Effector memory CD8-positive, alpha-beta T cell (primary cell): ENCODE measurements at regions not wholly inside any gene's neighbourhood (a gene's known extent, or its start where the extent isn't known, plus 50 kb on each side); places are given as distances from the start of the nearest gene placed in this dataset.

Source experiments
- ATAC-seq: fragments of 150-1000 bp; cut with Tn5 transposase; replicated peaks from 2 replicates; pipeline ENCODE4 v1.10.0; 2021; ENCODE audit warnings: mild to moderate bottlenecking, moderate library complexity
- DNase-seq, 3 experiments: peaks; one replicate each; pipeline ENCODE4 v3.0.0; 2021
- H3K27ac Mint-ChIP-seq, 2 donors: one replicate each; pipeline ENCODE4 v1.8.0; 2022; ENCODE audit warnings: mild to moderate bottlenecking in 2 of 2, mixed read lengths in 2 of 2, moderate library complexity in 2 of 2
- H3K27me3 Mint-ChIP-seq, 2 donors: one replicate each; pipeline ENCODE4 v1.8.0; 2022; ENCODE audit warnings: mixed read lengths in 2 of 2
- H3K36me3 Mint-ChIP-seq: one replicate; pipeline ENCODE4 v1.8.0; 2022; ENCODE audit warnings: mild to moderate bottlenecking, moderate library complexity, mixed read lengths; ENCODE audit not compliant: insufficient read depth
- H3K4me1 Mint-ChIP-seq, 2 donors: one replicate each; pipeline ENCODE4 v1.8.0; 2022; ENCODE audit warnings: low read depth in 2 of 2, mixed read lengths in 2 of 2
- H3K4me3 Mint-ChIP-seq, 2 donors: one replicate each; pipeline ENCODE4 v1.8.0; 2022; ENCODE audit warnings: mild to moderate bottlenecking in 2 of 2, mixed read lengths in 2 of 2, moderate library complexity in 2 of 2
- H3K9me3 Mint-ChIP-seq, 2 donors: one replicate each; pipeline ENCODE4 v1.8.0; 2022; ENCODE audit warnings: mixed read lengths in 2 of 2

DNA sequence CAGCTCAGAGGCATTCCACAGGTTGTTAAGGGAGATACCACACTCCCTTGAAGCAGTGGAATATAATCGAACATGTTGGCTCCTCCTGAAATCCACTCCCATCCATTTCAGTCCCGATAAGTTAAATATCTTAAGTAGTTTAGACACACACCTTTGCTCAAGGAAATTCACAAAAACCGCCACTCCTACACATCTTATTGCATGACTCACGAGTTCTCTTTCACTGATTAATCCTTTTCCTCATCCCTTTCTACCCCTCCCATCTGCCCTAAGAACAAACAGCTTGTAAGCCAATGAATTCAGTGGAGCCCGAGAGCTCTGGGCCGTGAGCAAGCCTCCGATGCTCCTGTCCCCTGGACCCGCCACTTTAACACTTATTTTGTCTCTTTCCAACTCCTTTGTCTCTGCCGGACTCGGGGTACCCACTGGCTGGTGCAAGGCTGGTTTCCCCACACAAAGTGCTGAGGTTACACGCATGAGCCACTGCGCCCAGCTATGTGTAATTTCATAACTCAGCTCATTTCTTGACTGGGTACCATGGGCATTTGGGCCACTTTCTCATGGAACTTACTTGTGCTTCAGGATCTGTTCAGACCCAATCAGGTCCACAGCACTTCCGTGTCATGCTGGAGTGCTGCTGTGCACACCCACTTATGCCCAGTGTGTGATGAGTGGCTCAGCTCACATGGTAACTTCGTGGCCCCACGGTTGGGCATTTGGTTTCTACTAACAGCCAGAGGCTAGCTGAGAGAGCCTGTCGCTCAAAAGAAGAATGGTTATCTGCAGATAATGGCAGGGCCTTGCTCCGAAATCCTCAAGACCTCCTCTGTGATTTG is 171.8 kb upstream of the ALG10B start:
- Mint-ChIP-seq H3K27me3 (no peaks in the 10 kb centered on the region), H3K36me3 (no peaks in the 10 kb centered on the region), H3K4me3 (no peak overlapping the region), H3K4me1 (no peaks in the 10 kb centered on the region), H3K9me3 (peaks cover 0 to 5% of the 10 kb centered on the region in 2 donors), H3K27ac (no peak overlapping the region)
- ATAC-seq (no peak), DNase-seq (no peak)

- Mint-ChIP-seq H3K27ac (no peak overlapping the region), H3K4me3 (no peak overlapping the region), H3K27me3 (peaks cover 0 to 20% of the 10 kb centered on the region in 2 donors), H3K36me3 (peaks cover 3% of the 10 kb centered on the region), H3K4me1 (no peaks in the 10 kb centered on the region), H3K9me3 (peaks cover 0 to 5% of the 10 kb centered on the region in 2 donors)
- ATAC-seq (no peak), DNase-seq (no peak)
Measured at GRCh38 chr12:38149395-38150073, 167.0 kb upstream of the ALG10B start.

GRCh38 chr12:38151991-38152700 is 164.4 kb upstream of the ALG10B start:
- ATAC-seq (no peak), DNase-seq (no peak)
- Mint-ChIP-seq H3K4me1 (no peaks in the 10 kb centered on the region), H3K27ac (no peak overlapping the region), H3K27me3 (peaks cover 0 to 20% of the 10 kb centered on the region in 2 donors), H3K9me3 (peaks cover 0 to under 1% of the 10 kb centered on the region in 2 donors), H3K4me3 (no peak overlapping the region), H3K36me3 (peaks cover 3% of the 10 kb centered on the region)

DNA sequence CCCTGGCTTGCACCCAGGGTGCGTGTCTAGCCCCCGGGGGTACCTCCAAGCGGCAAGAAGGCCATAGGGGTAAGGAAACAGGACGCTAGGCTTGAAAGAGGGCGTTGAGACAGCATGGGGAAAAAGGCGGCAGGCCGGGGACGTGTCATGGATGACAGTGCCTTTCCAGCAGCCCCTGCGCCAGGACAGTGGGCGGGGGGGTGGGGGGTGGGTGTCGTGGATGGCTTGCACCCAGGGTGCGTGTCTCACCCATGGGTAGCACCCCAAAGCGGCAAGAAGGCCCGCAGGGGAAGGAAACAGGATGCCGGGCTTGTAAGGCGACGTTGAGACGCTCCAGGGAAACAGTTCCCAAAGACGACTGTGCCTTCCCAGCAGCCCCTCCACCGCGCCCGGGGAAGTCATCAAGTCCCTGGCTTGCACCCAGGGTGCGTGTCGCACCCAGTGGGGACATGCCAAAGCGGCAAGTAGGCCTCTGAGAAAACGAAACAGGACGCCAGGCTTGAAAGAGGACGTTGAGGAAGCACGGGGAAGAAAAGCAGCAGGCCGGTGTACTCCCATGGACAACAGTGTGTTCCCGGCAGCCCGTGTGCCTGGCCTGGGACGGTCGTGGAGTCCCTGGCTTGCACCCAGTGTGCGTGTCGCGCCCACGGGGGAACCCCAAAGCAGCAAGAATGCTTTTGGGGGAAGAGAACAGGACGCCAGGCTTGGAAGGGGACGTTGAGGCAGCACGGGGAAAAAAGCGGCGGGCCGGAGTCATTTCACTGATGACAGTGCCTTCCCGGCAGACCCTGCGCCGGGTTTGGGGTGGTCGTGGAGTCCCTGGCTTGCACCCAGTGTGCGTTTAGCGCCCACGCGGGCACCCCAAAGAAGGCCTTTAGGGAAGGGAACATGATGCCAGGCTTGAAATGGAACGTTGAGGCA is 163.5 kb upstream of the ALG10B start:
- DNase-seq: no peak
- H3K36me3 Mint-ChIP-seq: peaks cover 3% of the 10 kb centered on the region
- H3K9me3 Mint-ChIP-seq: no peaks in the 10 kb centered on the region
- H3K4me3 Mint-ChIP-seq: no peak overlapping the region
- H3K4me1 Mint-ChIP-seq: no peaks in the 10 kb centered on the region
- ATAC-seq: no peak
- H3K27me3 Mint-ChIP-seq: peaks cover 0 to 20% of the 10 kb centered on the region in 2 donors
- no peak overlapping the region for H3K27ac Mint-ChIP-seq

GRCh38 chr12:38153737-38154061 is 162.9 kb upstream of the ALG10B start:
- Mint-ChIP-seq H3K4me1 (no peaks in the 10 kb centered on the region), H3K9me3 (no peaks in the 10 kb centered on the region), H3K27ac (no peak overlapping the region), H3K4me3 (no peak overlapping the region), H3K27me3 (peaks cover 0 to 20% of the 10 kb centered on the region in 2 donors), H3K36me3 (peaks cover 3% of the 10 kb centered on the region)
- ATAC-seq: no peak
- no peak for DNase-seq

- Mint-ChIP-seq H3K4me3 (no peak overlapping the region), H3K9me3 (no peaks in the 10 kb centered on the region), H3K36me3 (peaks cover 3% of the 10 kb centered on the region), H3K4me1 (no peaks in the 10 kb centered on the region), H3K27ac (no peak overlapping the region), H3K27me3 (peaks cover 0 to 20% of the 10 kb centered on the region in 2 donors)
- DNase-seq (no peak), ATAC-seq (no peak)
Measured at GRCh38 chr12:38154096-38155019, 162.2 kb upstream of the ALG10B start.

- Mint-ChIP-seq H3K9me3 (no peaks in the 10 kb centered on the region), H3K4me1 (no peaks in the 10 kb centered on the region), H3K4me3 (no peak overlapping the region), H3K36me3 (peaks cover 3% of the 10 kb centered on the region), H3K27ac (no peak overlapping the region), H3K27me3 (peaks cover 0 to 20% of the 10 kb centered on the region in 2 donors)
- DNase-seq: no peak
- ATAC-seq: no peak
Measured at GRCh38 chr12:38155020-38155395, 161.6 kb upstream of the ALG10B start.

GRCh38 chr12:38155526-38156496 is 160.8 kb upstream of the ALG10B start:
- H3K4me3 Mint-ChIP-seq: no peak overlapping the region
- peaks cover 0 to 15% of the 10 kb centered on the region in 2 donors for H3K27me3 Mint-ChIP-seq
- DNase-seq (no peak), ATAC-seq (no peak)
- no peak overlapping the region for H3K27ac Mint-ChIP-seq
- no peaks in the 10 kb centered on the region for H3K9me3 Mint-ChIP-seq
- H3K4me1 Mint-ChIP-seq: no peaks in the 10 kb centered on the region
- H3K36me3 Mint-ChIP-seq: peaks cover 3% of the 10 kb centered on the region

DNA sequence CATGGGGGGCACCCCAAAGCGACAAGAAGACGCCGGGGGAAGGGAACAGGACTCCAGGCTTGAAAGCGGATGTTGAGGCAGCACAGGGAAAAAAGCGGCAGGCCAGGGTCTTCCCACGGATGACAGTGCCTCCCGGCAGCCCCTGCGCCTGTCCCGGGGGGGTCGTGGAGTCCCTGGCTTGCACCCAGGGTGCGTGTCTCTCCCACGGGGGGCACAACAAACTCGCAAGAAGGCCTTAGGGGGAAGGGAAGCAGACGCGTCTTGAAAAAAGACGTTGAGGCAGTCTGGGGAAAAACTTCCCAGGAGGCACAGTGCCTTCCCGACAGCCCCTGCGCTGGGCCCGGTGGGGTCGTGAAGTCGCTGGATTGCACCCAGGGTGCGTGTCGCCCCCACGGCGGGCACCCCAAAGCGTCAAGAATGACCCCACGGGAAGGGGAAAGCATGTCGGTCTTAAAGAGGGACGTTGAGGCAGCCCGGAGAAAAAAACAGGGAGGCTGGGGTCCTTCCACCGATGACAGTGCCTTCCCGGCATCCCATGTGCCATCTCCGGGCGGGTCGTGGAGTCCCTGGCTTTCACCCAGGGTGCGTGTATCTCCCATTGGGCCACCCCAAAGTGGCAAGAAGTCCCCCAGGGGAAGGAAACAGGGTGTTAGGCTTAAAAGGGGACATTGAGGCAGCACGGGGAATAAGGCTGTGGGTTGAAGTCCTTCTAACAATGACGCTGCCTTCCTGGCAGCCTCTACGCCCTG is 159.9 kb upstream of the ALG10B start:
- Mint-ChIP-seq H3K36me3 (peaks cover 3% of the 10 kb centered on the region), H3K27me3 (peaks cover 0 to 10% of the 10 kb centered on the region in 2 donors), H3K27ac (no peak overlapping the region), H3K4me1 (no peaks in the 10 kb centered on the region), H3K4me3 (no peak overlapping the region), H3K9me3 (no peaks in the 10 kb centered on the region)
- ATAC-seq (no peak), DNase-seq (no peak)

DNA sequence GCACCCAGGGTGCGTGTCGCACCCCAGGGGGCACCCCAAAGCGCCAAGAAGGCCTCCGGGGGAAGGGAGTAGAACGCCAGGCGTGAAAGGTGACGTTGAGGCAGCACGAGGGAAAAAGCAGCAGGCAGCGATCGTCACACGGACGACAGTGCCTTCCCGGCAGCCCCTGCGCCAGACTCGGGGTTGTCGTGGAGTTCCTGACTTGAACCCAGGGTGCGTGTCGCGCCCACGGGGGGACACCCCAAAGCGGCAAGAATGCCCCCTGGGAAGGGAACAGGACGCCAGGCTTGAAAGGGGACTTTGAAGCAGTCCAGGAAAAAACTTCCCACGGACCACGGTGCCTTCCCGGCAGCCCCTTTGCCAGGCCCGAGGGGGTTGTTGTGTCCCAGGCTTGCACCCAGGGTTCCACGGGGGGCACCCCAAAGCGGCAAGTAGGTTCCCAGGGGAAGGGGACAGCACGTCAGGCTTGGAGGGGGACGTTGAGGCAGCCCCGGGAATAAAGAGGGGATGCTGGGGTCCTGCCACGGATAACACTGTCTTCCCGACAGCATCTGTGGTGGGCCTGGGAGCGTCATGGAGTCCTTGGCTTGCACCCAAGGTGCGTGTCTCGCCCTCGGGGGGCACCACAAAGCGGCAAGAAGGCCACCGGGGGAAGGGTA is 159.2 kb upstream of the ALG10B start:
- H3K4me3 Mint-ChIP-seq: no peak overlapping the region
- H3K27me3 Mint-ChIP-seq: peaks cover 0 to 3% of the 10 kb centered on the region in 2 donors
- no peak for DNase-seq
- no peaks in the 10 kb centered on the region for H3K4me1 Mint-ChIP-seq
- H3K9me3 Mint-ChIP-seq: no peaks in the 10 kb centered on the region
- H3K36me3 Mint-ChIP-seq: peaks cover 3% of the 10 kb centered on the region
- no peak for ATAC-seq
- H3K27ac Mint-ChIP-seq: no peak overlapping the region
